ENCODE measurements at regions not wholly inside any gene's neighbourhood (a gene's known extent, or its start where the extent isn't known, plus 50 kb on each side); places are given as distances from the start of the nearest gene placed in this dataset.
"Not testable (repeated sequence)": the region's sequence is repeated elsewhere in the genome, so short reads cannot be mapped to it uniquely, and the experiment has no call there.

DNA sequence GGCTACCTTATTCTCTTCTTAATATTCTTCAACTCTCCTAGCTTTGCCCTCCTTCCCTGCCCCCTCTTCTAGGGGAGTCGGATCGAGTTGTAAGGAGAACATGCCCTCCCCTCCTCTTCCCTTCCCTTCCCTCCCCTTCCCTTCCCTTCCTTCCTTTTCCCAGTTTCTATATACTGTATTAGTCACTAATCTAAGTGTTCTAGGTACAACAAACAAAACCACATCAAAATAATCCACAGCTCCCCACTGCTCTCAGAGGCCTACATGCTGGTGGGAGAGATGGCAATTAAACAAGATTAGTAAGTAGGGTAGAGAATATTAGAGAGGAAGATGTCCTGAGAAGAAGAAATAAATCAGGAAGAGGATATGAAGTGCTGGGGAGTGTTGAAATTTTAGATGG is 119.9 kb upstream of the PZP start:
- DNase-seq (ENCODE audit: low spot score): no peak

DNA sequence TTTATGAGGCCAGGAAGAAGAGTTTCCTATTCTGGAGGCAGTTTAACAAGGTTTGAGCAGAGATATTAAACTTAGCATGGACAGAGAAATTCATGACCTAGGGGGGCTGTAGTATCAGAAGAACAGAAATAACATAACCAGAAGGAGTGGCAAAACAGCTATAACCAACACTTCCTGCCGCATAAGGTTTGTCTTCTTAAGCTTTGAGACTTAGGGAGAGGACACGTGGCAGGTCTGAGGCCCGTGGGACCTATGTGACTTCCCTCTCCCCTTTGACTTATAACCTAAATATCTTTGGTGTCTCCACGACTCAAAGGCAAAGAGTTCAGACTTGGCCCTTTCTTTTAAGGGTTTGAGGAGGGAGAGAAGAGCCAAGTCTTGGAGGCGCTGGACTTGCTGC is 119.1 kb upstream of the PZP start:
- in situ Hi-C loops (cut with HindIII; ENCODE audit: low sequenced_read_pairs): no loop called here
- no peak for DNase-seq (ENCODE audit: low spot score)

More for the DNA sequence above, 119.9 kb upstream of the PZP start:
- in situ Hi-C loops (cut with HindIII; ENCODE audit: low sequenced_read_pairs): no loop called here

DNA sequence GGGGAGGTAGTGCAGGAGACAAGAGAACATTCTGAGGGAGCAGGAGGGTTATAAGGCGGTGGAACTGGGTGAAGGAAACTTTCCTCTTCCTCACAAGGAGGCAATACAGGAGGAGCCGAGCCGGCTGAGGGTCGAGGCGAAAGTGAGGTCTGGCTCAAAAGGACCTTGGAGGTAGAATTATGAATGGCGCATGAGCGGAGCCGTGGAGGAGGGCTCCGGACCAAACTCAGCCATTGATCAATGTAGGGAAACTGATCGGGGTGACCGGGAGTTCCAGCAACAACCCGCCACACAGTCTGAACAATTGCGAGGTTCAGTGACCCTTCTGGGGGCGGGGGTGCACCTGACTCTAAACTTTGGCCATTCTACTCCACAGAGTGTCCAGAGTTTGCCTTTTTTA is 118.7 kb upstream of the PZP start:
- DNase-seq (ENCODE audit: low spot score); in situ Hi-C loops (cut with HindIII; ENCODE audit: low sequenced_read_pairs): not testable (repeated sequence)

DNA sequence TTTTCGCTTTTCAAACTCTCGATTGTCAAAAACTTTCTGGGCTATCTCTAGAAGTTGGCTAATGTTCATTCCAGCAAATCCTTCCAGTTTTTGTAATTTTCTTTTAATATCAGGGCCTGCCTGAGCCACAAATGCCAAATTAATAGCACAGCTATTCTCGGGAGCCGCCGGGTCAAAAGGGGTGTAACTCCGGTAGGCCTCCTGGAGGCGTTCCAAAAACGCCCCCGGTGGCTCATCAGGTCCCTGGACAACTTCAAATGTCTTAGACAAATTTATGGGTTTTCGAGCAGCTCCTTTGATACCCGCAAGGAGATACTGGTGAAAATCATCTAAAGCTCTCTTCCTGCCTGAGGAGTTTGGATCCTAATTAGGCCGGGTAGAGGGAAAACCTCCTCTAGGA is 117.9 kb upstream of the PZP start:
- in situ Hi-C loops (cut with HindIII; ENCODE audit: low sequenced_read_pairs): no loop called here
- DNase-seq (ENCODE audit: low spot score): no peak

DNA sequence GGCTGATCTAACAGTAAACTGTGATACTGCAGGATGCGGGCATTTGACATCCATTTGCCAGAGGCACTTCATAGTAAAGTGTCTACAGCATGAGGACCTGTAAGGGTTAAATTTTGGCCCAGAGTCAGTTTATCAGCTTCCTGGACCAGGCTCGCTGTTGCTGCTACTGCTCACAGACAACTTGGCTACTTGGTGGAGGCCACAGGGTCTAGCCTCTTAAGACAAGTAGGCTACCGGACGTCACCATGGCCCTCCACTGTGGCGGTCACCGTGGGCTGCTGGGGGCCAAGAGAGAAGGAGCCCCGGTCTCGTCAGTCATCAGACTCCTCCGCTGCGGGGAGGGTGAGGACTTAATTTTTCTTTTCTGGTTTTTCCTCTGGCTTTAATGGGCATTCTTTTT is 117.3 kb upstream of the PZP start:
- DNase-seq (ENCODE audit: low spot score): no peak
- in situ Hi-C loops (cut with HindIII; ENCODE audit: low sequenced_read_pairs): no loop called here

DNA sequence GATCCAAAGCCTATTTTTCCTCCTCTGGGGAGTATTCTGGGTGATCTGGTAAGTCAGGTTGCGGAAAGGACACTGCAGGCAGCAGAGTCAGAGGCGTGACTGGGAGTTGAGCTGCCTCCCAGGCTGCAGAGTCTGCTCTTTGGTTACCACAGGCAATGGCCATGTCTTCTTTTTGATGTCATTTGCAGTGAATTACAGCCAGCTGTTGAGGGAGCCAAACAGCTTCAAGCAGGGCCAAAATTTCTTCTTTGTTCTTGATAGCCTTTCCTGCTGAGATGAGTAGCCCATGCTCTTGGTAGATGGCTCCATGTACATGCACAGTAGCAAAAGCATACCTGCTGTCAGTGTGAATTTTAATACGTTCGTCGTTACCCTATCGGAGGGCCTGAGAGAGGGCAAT is 116.6 kb upstream of the PZP start:
- in situ Hi-C loops (cut with HindIII; ENCODE audit: low sequenced_read_pairs): no loop called here
- DNase-seq (ENCODE audit: low spot score): no peak

DNA sequence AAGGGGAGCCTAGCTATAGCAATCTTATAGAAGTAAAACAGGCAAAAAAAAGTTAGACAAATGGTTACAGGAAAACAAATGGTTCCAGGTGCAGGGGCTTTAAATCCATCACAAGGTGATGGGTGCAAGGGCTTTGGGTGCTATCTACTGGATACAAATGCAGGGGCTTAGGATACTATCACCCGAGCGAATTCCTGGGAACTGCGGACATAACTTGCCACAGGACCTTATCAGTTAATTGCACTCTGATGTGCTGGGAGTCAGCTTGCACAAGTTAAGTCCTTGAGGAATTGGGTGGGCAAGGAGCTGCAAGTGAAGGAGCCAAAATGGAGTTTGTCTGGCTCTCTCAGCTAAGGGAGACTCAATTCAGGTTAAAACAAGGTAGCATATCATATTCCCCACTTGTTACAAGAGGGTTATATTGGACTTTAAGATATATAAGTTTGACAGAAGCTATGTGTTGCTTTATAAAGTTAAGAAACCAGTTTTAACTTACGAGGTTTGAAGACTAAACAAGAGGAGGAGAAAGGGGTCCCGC is 115.0 kb upstream of the PZP start:
- in situ Hi-C loops (cut with HindIII; ENCODE audit: low sequenced_read_pairs): no loop called here
- no peak for DNase-seq (ENCODE audit: low spot score)

DNA sequence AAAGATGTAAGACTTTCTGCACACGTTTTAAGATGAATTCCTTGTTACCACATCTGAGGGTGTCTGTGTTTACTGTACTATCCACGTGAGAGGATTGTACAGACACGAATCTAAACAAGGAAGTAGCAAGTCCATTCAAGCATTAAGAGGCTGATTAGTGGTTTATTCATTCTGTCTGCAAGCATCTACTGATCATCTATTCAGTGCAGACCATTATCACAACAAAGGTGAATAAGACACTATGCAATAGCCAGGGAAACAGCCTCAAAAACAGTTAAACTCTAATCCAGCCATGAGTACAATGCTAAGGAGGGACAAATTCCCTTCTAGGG is 111.6 kb upstream of the PZP start:
- in situ Hi-C loops (cut with HindIII; ENCODE audit: low sequenced_read_pairs): no loop called here
- no peak for DNase-seq (ENCODE audit: low spot score)

DNA sequence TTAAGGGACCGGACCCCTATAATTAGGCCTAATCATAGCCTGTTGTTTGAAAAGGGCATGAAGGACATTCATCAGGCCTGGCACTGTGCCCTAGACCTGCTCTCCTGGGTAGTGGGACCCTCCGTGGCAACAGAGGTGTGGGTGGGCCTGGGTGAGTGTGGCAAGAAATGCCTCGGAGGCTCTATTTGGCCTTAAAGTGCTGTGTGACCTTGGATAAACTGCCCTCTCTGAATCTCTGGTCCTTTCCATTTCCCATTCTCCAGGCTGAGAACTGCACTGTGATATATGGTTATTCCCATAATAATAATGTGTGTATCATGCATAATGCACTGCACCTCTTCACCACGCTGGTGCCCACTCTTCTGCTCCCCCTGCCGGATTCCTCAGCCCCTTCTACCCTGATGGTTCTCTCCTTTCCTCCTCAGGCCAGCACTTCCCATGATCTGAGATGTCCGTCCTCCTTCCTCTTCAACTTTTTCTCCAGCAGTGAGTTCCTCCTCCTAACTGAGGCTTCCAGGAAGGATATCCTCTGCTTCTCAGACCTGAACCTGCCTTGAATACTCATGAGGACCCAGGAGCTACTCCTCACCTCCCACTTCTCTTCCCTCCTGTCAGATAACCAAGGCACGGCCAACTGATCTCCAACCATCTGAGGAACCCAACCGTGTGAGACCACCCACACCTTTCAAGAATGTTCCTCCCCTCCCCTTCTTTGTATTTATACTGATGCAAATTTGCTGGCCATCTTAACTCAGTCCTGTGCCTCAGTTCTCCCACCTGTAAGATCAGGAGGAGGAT is 111.0 kb upstream of the PZP start:
- in situ Hi-C loops (cut with HindIII; ENCODE audit: low sequenced_read_pairs): no loop called here
- DNase-seq (ENCODE audit: low spot score): no peak

DNA sequence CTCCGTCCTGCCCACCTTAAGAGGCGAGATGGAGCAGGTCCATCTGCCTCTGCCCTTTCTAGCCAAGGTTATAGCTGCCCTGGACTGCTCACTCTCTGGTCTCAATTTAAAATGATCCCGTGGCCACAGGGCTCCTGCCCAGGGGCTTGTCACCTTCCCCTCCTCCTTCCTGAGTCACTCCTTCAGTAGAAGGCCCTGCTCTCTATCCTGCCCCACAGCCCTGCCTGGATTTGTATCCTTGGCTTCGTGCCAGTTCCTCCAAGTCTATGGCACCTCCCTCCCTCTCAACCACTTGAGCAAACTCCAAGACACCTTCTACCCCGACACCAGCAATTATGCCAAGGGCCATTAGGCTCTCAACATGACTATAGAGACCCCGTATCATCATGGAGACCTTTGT is 105.3 kb upstream of the PZP start:
- DNase-seq (ENCODE audit: low spot score); in situ Hi-C loops (cut with HindIII; ENCODE audit: low sequenced_read_pairs): not testable (repeated sequence)

DNA sequence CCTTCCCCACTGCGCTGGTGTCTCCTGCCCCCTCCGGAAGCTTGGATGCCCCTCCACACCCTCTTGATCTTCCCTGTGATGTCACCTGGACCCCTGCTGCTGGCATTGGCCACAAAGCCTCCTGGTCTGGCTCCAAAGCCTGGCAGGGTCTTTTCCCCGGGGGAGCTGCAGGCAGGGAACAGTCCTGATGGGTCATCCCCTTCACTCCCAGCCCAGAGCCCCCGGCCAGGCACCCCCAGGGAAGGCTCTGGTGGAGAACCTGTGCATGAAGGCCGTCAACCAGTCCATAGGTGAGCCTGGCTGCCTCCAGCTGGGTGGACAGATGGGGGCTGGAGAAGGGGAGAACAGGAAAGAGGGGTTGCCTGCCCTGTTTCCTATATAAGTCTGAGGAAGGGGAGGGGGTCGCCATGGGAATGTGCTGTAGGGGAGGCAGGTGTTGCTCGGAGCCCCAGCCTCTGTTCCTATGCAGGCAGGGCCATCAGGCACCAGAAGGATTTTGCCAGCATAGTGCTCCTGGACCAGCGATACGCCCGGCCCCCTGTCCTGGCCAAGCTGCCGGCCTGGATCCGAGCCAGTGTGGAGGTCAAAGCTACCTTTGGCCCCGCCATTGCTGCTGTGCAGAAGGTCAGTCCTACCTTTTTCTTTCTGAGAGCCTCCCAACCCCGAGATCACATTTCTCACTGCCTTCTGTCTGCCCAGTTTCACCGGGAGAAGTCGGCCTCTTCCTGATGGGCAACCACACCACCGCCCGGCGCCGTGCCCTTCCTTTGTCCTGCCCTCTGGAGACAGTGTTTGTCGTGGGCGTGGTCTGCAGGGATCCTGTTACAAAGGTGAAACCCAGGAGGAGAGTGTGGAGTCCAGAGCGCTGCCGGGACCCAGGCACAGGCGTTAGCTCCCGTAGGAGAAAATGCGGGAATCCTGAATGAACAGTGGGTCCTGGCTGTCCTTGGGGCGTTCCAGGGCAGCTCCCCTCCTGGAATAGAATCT is 104.5 kb upstream of the PZP start:
- in situ Hi-C loops (cut with HindIII; ENCODE audit: low sequenced_read_pairs); DNase-seq (ENCODE audit: low spot score): not testable (repeated sequence)

DNA sequence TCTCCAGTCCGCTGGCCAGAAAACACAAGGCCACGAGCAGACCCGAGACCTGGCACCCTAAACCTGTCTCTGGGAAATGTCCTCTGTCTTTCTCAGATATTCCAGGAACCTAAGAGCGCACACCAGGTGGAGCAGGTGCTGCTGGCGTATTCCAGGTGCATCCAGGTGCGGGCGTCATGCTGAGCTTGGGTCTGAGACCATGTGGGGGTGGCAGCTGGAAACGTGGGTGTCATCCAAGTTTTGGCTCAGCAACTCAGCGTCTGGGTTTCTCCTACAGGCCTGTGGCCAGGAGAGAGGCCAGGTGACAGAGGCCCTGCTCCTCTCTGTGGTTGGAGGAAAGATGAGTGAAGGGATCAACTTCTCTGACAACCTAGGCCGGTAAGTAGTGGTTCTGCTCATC is 103.3 kb upstream of the PZP start:
- DNase-seq (ENCODE audit: low spot score); in situ Hi-C loops (cut with HindIII; ENCODE audit: low sequenced_read_pairs): not testable (repeated sequence)

DNA sequence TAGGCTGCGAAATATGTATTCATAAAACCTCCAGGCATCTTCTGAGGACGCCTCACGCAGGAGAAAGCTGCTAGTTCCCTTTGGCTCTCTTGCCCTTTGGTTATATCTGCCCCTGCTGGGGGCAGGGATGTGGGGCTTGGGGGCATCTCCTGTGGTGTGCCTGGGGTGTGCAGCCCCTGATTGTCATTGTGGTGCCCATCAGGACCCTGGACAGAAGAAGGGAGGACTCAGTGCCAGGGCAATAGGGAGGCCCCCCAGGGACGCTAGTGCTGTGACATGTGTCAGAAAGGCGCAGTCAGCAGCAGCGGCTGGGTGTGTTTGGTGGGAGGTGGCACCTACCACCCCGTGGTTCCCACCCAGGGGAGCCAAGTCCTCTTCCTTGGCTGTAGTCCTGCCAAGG is 102.5 kb upstream of the PZP start:
- in situ Hi-C loops (cut with HindIII; ENCODE audit: low sequenced_read_pairs); DNase-seq (ENCODE audit: low spot score): not testable (repeated sequence)

DNA sequence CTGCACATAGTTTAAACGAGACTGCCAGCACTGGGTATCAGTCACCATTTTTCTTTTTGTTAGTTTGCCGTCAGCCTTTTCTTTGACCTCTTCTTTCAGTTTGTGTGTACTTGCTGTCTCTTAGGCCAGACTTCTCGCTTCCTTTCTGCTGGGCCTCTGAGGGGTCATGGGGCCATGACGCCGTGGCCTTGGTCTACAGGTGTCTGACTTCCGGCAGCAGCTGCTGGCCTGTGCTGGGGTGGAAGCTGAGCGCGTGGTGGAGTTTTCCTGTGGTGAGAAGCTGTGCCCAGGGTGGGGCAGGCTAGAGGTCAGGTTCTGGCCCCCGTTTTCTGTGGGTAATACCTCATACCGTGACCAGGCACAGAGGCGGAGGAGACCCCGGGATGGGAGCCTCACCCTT is 101.6 kb upstream of the PZP start:
- in situ Hi-C loops (cut with HindIII; ENCODE audit: low sequenced_read_pairs); DNase-seq (ENCODE audit: low spot score): not testable (repeated sequence)

DNA sequence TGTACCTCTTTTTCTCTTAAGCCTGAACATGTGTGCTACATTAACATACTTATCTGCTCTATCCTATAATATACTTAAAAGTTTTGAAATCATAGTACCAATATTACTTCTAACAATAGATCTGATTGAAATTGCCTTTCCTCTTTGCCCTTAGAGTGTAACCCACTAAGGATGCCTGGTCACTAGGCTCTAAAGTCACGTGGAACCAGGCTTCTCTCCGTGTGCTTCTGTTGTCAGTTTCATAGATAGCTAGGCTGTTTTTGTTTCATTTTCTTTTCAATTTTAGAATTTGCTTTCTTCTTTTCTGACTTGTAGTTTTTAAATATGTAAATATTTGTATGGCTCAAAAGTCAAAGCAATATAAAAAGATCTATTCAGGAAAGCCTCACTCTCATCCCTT is 100.5 kb upstream of the PZP start:
- in situ Hi-C loops (cut with HindIII; ENCODE audit: low sequenced_read_pairs); DNase-seq (ENCODE audit: low spot score): not testable (repeated sequence)

DNA sequence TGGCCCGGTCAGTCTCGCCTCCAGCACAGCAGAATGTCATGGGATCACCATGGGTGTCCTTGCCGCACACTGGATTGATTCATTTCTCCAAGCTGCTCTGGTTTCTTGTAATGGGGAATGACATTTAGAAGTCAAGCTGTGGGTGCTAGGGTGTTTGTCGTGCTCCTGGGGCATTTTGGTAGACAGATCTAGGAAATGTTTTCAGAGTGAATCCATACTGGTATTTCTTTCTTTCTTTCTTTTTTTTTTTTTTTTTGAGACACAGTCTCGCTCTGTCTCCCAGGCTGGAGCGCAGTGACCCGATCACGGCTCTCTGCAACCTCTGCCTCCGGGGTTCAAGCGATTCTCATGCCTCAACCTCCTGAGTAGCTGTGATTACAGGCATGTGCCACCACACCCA is 100.0 kb upstream of the PZP start:
- DNase-seq (ENCODE audit: low spot score); in situ Hi-C loops (cut with HindIII; ENCODE audit: low sequenced_read_pairs): not testable (repeated sequence)

DNA sequence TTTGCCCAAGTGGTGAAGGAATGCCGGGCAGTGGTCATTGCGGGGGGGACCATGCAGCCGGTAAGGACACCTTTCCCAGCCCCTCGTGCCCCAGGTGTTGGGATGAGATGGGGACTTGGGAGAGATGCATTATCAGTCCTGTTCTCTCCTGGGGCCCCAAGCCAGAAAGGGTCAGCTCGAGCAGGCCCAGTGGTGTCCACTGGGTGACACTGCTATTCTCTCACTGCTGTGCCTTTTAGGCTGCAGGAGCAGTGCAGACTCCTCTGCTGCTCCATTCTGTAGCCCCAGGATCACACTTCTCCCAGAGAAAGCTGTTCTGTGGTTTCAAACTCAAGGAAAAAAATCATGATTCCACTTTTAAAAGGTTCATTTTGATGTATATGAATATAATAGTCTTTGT is 99.1 kb upstream of the PZP start:
- DNase-seq (ENCODE audit: low spot score); in situ Hi-C loops (cut with HindIII; ENCODE audit: low sequenced_read_pairs): not testable (repeated sequence)

DNA sequence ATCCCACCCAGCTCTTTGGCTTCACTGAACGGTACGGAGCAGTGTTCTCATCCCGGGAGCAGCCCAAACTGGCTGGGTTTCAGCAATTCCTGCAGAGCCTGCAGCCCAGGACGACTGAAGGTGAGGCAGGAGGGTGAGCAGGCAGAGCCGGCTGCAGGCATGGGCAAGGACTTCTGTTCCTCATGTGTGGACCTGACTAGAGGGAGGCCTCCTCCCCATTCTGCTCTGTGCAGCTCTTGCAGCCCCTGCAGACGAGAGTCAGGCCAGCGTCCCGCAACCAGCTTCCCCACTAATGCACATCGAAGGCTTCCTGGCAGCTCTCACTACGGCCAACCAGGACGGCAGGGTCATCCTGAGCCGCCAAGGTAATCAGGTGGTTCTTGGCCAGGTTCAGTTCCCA is 97.8 kb upstream of the PZP start:
- not testable (repeated sequence) for DNase-seq (ENCODE audit: low spot score)

DNA sequence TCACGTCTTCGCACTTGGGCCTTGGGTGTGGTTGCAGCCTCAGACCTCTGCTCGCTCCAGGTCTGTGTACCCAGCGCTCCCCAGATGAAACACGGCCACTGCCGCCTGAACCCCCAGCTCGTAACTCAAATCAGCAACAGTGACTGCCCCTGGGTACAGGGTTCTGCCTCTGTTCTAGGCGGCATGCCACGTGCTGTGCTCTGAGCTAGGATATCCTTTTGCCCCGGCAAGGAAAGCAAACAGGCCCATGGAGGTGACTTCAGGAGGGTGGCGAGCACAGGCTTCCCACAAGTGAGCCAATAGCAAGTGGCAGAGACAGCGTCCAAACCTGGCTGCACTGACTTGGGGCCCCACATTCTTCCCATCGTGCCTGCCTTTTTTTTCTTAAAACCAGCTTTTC is 96.3 kb upstream of the PZP start:
- DNase-seq (ENCODE audit: low spot score); in situ Hi-C loops (cut with HindIII; ENCODE audit: low sequenced_read_pairs): not testable (repeated sequence)

More for the DNA sequence above, 97.8 kb upstream of the PZP start:
- in situ Hi-C loops (cut with HindIII; ENCODE audit: low sequenced_read_pairs): not testable (repeated sequence)

DNA sequence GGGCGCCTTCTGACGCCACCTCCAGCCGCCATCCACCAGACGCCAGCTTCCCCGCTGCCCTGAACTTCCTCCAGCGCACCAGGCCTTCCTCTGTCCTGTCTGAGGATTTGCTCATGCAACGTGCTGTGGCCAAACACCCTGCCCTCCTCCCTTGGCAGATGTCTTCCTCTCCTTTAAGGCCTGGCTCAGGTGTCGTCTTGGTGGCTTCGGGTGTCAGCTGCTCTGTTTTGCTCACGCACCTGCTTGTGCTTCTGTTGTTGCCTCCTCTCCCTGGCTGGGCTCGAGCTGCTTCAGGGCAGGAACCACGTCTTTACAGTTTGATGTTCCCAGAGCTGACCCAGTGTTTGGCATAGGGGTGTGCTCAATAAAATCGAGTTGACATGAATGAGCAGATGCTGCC is 87.7 kb upstream of the PZP start:
- DNase-seq (ENCODE audit: low spot score); in situ Hi-C loops (cut with HindIII; ENCODE audit: low sequenced_read_pairs): not testable (repeated sequence)
